H1 (cell line): ENCODE measurements at regions not wholly inside any gene's neighbourhood (a gene's known extent, or its start where the extent isn't known, plus 50 kb on each side); places are given as distances from the start of the nearest gene placed in this dataset.

Experiments used
- CTCF ChIA-PET: fragments of 300-600 bp; sonication (Branson Sonifier 250); formaldehyde crosslinking; loops from one replicate; lab custom pipeline; 2021; ENCODE audit not compliant: partially characterized antibody; lab: Charles Lee
- POLR2A ChIA-PET: fragments of 300-600 bp; sonication (Branson Sonifier 250); formaldehyde crosslinking; loops from one replicate; lab custom pipeline; 2021; ENCODE audit warnings: inconsistent platforms; ENCODE audit not compliant: partially characterized antibody; lab: Charles Lee
- DNase-seq, 2 experiments: peaks; one replicate each; pipeline versions ENCODE4 v3.0.0 to v3.0.0-alpha.2; 2010 to 2022; ENCODE audit warnings: low spot score in 2 of 2, low read depth in 1 of 2, mixed read lengths in 1 of 2
- FAIRE-seq: peaks from 2 replicates; lab custom pipeline; 2011; peaks lifted over from hg19 to GRCh38; lab: Jason Lieb, UNC
- H2AFZ ChIP-seq: 2 replicates; pipeline ENCODE4 v1.8.1; 2012; ENCODE audit warnings: low read length, inconsistent platforms
- H2AK5ac ChIP-seq: 2 replicates; pipeline ENCODE4 v1.6.1; 2013; ENCODE audit warnings: low read depth, low read length
- H2BK120ac ChIP-seq: replicated peaks from 2 replicates; pipeline ENCODE3; 2013; ENCODE audit warnings: low read depth, low read length, inconsistent platforms
- H2BK12ac ChIP-seq: 2 replicates; pipeline ENCODE4 v1.6.1; 2013; ENCODE audit warnings: low read depth, low read length
- H2BK15ac ChIP-seq: 2 replicates; pipeline ENCODE4 v1.6.1; 2013; ENCODE audit warnings: low read length
- H2BK20ac ChIP-seq: 2 replicates; pipeline ENCODE4 v1.6.1; 2013; ENCODE audit warnings: low read length
- H2BK5ac ChIP-seq: 2 replicates; pipeline ENCODE4 v1.6.1; 2013; ENCODE audit warnings: low read depth, low read length
- H3K14ac ChIP-seq: 2 replicates; pipeline ENCODE4 v1.6.1; 2013; ENCODE audit warnings: inconsistent platforms; ENCODE audit not compliant: insufficient read length
- H3K18ac ChIP-seq: 2 replicates; pipeline ENCODE4 v1.6.1; 2013; ENCODE audit warnings: low read length; ENCODE audit errors: extremely low read depth
- H3K23ac ChIP-seq: 2 replicates; pipeline ENCODE4 v1.6.1; 2013; ENCODE audit warnings: inconsistent platforms; ENCODE audit not compliant: insufficient read length
- H3K23me2 ChIP-seq: 2 replicates; pipeline ENCODE4 v1.6.1; 2013; ENCODE audit warnings: low read depth, low read length
- H3K27ac ChIP-seq: 2 replicates; pipeline ENCODE4 v1.6.1; 2011; ENCODE audit warnings: low read depth, low read length, inconsistent platforms
- H3K27me3 ChIP-seq, 4 experiments: replicated peaks in 1 of 4; 1 replicate in 1 of 4; 2 replicates in 3 of 4; pipeline versions ENCODE4 v1.6.1 to v1.8.1; 2011 to 2013; ENCODE audit warnings: low read length in 3 of 4, mild to moderate bottlenecking in 3 of 4, inconsistent platforms in 2 of 4, mixed read lengths in 2 of 4, moderate library complexity in 1 of 4; ENCODE audit not compliant: control insufficient read depth in 3 of 4, insufficient read depth in 3 of 4; ENCODE audit errors: extremely low read depth in 1 of 4
- H3K36me3 ChIP-seq, 4 experiments: 2 replicates each; pipeline versions ENCODE4 v1.6.1 to v1.8.1; 2011 to 2013; ENCODE audit warnings: mild to moderate bottlenecking in 4 of 4, low read length in 3 of 4, moderate library complexity in 2 of 4, control low read depth in 1 of 4, inconsistent platforms in 1 of 4; ENCODE audit not compliant: insufficient read depth in 4 of 4, control insufficient read depth in 2 of 4
- H3K4ac ChIP-seq: replicated peaks from 2 replicates; pipeline ENCODE3; 2013; ENCODE audit warnings: low read length, low read depth, mixed read lengths, inconsistent platforms; ENCODE audit not compliant: insufficient read length
- H3K4me1 ChIP-seq, 4 experiments: replicated peaks in 1 of 4; 1 replicate in 1 of 4; 2 replicates in 3 of 4; pipeline versions ENCODE4 v1.6.1 to v1.8.1; 2011 to 2013; ENCODE audit warnings: low read length in 3 of 4, inconsistent platforms in 2 of 4, mixed read lengths in 1 of 4; ENCODE audit not compliant: insufficient read depth in 4 of 4, control insufficient read depth in 3 of 4
- H3K4me2 ChIP-seq, 2 experiments: 2 replicates each; pipeline versions ENCODE4 v1.6.1 to v1.8.1; 2011 to 2013; ENCODE audit warnings: low read depth in 2 of 2, low read length in 2 of 2, control low read depth in 1 of 2, inconsistent platforms in 1 of 2, mild to moderate bottlenecking in 1 of 2; ENCODE audit not compliant: insufficient read depth in 1 of 2
- H3K4me3 ChIP-seq, 4 experiments: fragments of 200-600, 300-600 bp in 1 of 4; sonication (generic), shearing (Covaris generic), sonication (Bioruptor Twin) in 1 of 4; 2 replicates each; pipeline versions ENCODE4 v1.5.1 to v1.8.1; 2011 to 2016; ENCODE audit warnings: low read length in 4 of 4, low read depth in 3 of 4, control low read depth in 2 of 4, inconsistent platforms in 2 of 4, mild to moderate bottlenecking in 2 of 4, mixed read lengths in 1 of 4, moderate library complexity in 1 of 4; ENCODE audit not compliant: insufficient read depth in 2 of 4; ENCODE audit errors: extremely low read depth in 1 of 4
- H3K56ac ChIP-seq: replicated peaks from 2 replicates; pipeline ENCODE3; 2013; ENCODE audit warnings: low read depth, mild to moderate bottlenecking, mixed read lengths, low read length, inconsistent platforms; ENCODE audit not compliant: insufficient read length
- H3K79me1 ChIP-seq: 2 replicates; pipeline ENCODE4 v1.6.1; 2013; ENCODE audit warnings: low read depth, low read length, control low read depth
- H3K79me2 ChIP-seq, 2 experiments: 2 replicates each; pipeline versions ENCODE4 v1.6.1 to v1.8.1; 2012 to 2013; ENCODE audit warnings: low read length in 2 of 2, mild to moderate bottlenecking in 2 of 2, inconsistent platforms in 1 of 2; ENCODE audit not compliant: insufficient read depth in 2 of 2, control insufficient read depth in 1 of 2
- H3K9ac ChIP-seq, 4 experiments: replicated peaks in 1 of 4; 1 replicate in 1 of 4; 2 replicates in 3 of 4; pipeline versions ENCODE4 v1.6.1 to v1.8.1; 2011 to 2013; ENCODE audit warnings: low read depth in 3 of 4, low read length in 3 of 4, control low read depth in 2 of 4, mild to moderate bottlenecking in 2 of 4, moderate library complexity in 2 of 4, inconsistent platforms in 1 of 4; ENCODE audit errors: extremely low read depth in 1 of 4
- H3K9me3 ChIP-seq, 2 experiments: 2 replicates each; pipeline versions ENCODE4 v1.6.1 to v1.8.1; 2012 to 2013; ENCODE audit warnings: mild to moderate bottlenecking in 2 of 2, moderate library complexity in 2 of 2, control low read depth in 1 of 2, inconsistent platforms in 1 of 2, low read depth in 1 of 2, low read length in 1 of 2, mixed read lengths in 1 of 2; ENCODE audit not compliant: insufficient read depth in 2 of 2
- H4K20me1 ChIP-seq, 2 experiments: replicated peaks in 1 of 2; 2 replicates each; pipeline versions ENCODE3 to v1.8.1; 2011 to 2013; ENCODE audit warnings: inconsistent platforms in 2 of 2, low read length in 2 of 2, mild to moderate bottlenecking in 1 of 2; ENCODE audit not compliant: insufficient read depth in 2 of 2, control insufficient read depth in 1 of 2
- H4K5ac ChIP-seq: 2 replicates; pipeline ENCODE4 v1.6.1; 2013; ENCODE audit warnings: low read length, low read depth, mixed read lengths, inconsistent platforms; ENCODE audit not compliant: insufficient read length
- H4K8ac ChIP-seq: 2 replicates; pipeline ENCODE4 v1.8.0; 2013; ENCODE audit warnings: mild to moderate bottlenecking, moderate library complexity, low read length, inconsistent platforms; ENCODE audit not compliant: insufficient read depth; ENCODE audit errors: extremely low read depth
- H4K91ac ChIP-seq: replicated peaks from 2 replicates; pipeline ENCODE3; 2013; ENCODE audit warnings: low read length, mixed read lengths, inconsistent platforms; ENCODE audit not compliant: insufficient read length
- BACH1 ChIP-seq: IDR thresholded peaks from 2 replicates; pipeline ENCODE4 v1.6.1; 2012; ENCODE audit warnings: low read length, improper control_type of control experiment
- CHD2 ChIP-seq: IDR thresholded peaks from 2 replicates; pipeline ENCODE4 v1.6.1; 2012; ENCODE audit warnings: low read length, improper control_type of control experiment
- EP300 ChIP-seq, 2 experiments: IDR thresholded peaks; 1 replicate in 1 of 2; 2 replicates in 1 of 2; pipeline ENCODE4 v1.6.1; 2011 to 2012; ENCODE audit warnings: low read depth in 2 of 2, low read length in 2 of 2, mild to moderate bottlenecking in 2 of 2, borderline replicate concordance in 1 of 2, inconsistent platforms in 1 of 2, moderate library complexity in 1 of 2
- HDAC6 ChIP-seq: IDR thresholded peaks from one replicate; pipeline ENCODE4 v1.7.1; 2012; ENCODE audit warnings: low read depth, mild to moderate bottlenecking, inconsistent platforms, low read length, moderate library complexity
- JUN ChIP-seq: IDR thresholded peaks from 2 replicates; pipeline ENCODE4 v1.6.1; 2011; ENCODE audit warnings: low read depth, mild to moderate bottlenecking, improper control_type of control experiment, low read length
- KDM4A ChIP-seq: IDR thresholded peaks from one replicate; pipeline ENCODE4 v1.7.1; 2012; ENCODE audit warnings: low read depth, mild to moderate bottlenecking, moderate library complexity, low read length, inconsistent platforms; ENCODE audit not compliant: severe bottlenecking
- KDM5A ChIP-seq: fragments of 200-600 bp; IDR thresholded peaks from 2 replicates; pipeline ENCODE4 v1.7.1; 2012; ENCODE audit warnings: mild to moderate bottlenecking, low read length, inconsistent platforms, mixed read lengths
- WGBS, 2 experiments: shearing (Covaris generic) in 1 of 2; methylation state at CpG; one replicate each; pipeline versions ENCODE4 v1.1.6 to v1.1.7; 2013 to 2015; ENCODE audit warnings: low lambda C conversion rate in 2 of 2, mixed read lengths in 2 of 2, inconsistent platforms in 1 of 2, low coverage in 1 of 2, missing lambda C conversion rate in 1 of 2; ENCODE audit not compliant: insufficient replicate concordance in 2 of 2, insufficient coverage in 1 of 2, insufficient read length in 1 of 2; ENCODE audit errors: extremely low coverage in 1 of 2, missing lambda C conversion rate in 1 of 2; 5-methylcytosine and 5-hydroxymethylcytosine counted together
- TF ChIP-seq, protein P1 (sequence below): IDR thresholded peaks from 2 replicates; pipeline ENCODE4 v1.6.1; 2011; ENCODE audit warnings: low read length, improper control_type of control experiment

DNA sequence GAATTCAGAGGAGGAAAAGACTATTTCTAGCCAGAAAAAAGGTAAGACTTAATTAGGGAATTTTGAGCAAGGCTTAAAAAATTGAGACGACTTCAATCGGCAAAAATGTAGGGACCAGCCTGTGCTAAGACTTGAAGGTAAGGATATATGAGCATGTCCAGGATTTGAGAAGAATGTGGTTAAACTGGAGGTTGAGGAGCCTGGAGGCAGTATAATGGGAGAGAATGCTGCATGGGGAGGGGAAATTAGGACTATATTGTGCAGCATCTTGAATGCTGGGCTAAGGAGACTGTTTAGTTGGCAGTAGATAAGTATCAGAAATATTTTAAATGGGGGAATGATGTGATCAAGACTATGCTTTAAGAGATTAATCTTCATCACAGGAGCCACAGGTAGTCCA lies 53.1 kb upstream of the PCGF5 start:
- no peak overlapping the region for H2AK5ac ChIP-seq
- no peaks in the 10 kb centered on the region for H3K36me3 ChIP-seq
- TF ChIP-seq JUN: no peak
- TF ChIP-seq HDAC6: no peak
- no peak for TF ChIP-seq KDM4A
- no peak for TF ChIP-seq KDM5A
- TF ChIP-seq, protein P1, sequence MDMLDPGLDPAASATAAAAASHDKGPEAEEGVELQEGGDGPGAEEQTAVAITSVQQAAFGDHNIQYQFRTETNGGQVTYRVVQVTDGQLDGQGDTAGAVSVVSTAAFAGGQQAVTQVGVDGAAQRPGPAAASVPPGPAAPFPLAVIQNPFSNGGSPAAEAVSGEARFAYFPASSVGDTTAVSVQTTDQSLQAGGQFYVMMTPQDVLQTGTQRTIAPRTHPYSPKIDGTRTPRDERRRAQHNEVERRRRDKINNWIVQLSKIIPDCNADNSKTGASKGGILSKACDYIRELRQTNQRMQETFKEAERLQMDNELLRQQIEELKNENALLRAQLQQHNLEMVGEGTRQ: no peak
- no peak for TF ChIP-seq EP300 (IDR thresholded peaks at IDR 0.05; ENCODE audit: borderline replicate concordance in 1 of 2, low read depth in 2 of 2, low read length in 2 of 2)
- TF ChIP-seq CHD2: no peak
- TF ChIP-seq BACH1: no peak
- no peak overlapping the region for H4K8ac ChIP-seq
- peaks cover 9% of the 10 kb centered on the region; the same call in 1 of the 2 replicates for H3K23me2 ChIP-seq
- WGBS, 2 experiments: 84% methylated on average over 2 of the region's 2 CpGs; no CpG with 5 or more reads in 1 of the 2 experiments
- POLR2A ChIA-PET: no interaction called here
- H2BK120ac ChIP-seq: no peak overlapping the region
- H3K27ac ChIP-seq: no peak overlapping the region
- H3K4me3 ChIP-seq: no peak overlapping the region
- H3K4me1 ChIP-seq: 0 out of 7 replicates have a peak, but pooled peaks cover 0 to 4% (median 0%) of the 10 kb centered on the region in 4 experiments
- H3K27me3 ChIP-seq: peaks cover 17 to 46% (median 34%) of the 10 kb centered on the region in 4 experiments
- no peak overlapping the region for H3K9ac ChIP-seq
- H2BK20ac ChIP-seq: no peak overlapping the region
- no peak overlapping the region for H2BK5ac ChIP-seq
- FAIRE-seq: no peak
- H3K4me2 ChIP-seq: no peak overlapping the region
- H2AFZ ChIP-seq: no peak overlapping the region
- CTCF ChIA-PET: no interaction called here
- H3K79me2 ChIP-seq: no peaks in the 10 kb centered on the region
- H3K14ac ChIP-seq: no peak overlapping the region
- H4K5ac ChIP-seq: no peak overlapping the region
- H4K91ac ChIP-seq: no peak overlapping the region
- no peak overlapping the region for H2BK15ac ChIP-seq
- no peaks in the 10 kb centered on the region for H3K9me3 ChIP-seq
- H3K4ac ChIP-seq: no peak overlapping the region
- no peak overlapping the region for H3K18ac ChIP-seq
- no peak overlapping the region for H3K23ac ChIP-seq
- no peak for DNase-seq
- no peak overlapping the region for H3K56ac ChIP-seq
- H2BK12ac ChIP-seq: no peak overlapping the region
- H4K20me1 ChIP-seq: peaks cover 0 to 3% of the 10 kb centered on the region in 2 experiments
- no peaks in the 10 kb centered on the region for H3K79me1 ChIP-seq
